NCI-H524 treated with DMSO at 0.1 percent for 48 hours (cell line): ENCODE measurements at regions not wholly inside any gene's neighbourhood (a gene's known extent, or its start where the extent isn't known, plus 50 kb on each side); places are given as distances from the start of the nearest gene placed in this dataset.

Experiments
- DNase-seq: peaks from one replicate; lab custom pipeline; 2025; lab: John Stamatoyannopoulos, UW

DNA sequence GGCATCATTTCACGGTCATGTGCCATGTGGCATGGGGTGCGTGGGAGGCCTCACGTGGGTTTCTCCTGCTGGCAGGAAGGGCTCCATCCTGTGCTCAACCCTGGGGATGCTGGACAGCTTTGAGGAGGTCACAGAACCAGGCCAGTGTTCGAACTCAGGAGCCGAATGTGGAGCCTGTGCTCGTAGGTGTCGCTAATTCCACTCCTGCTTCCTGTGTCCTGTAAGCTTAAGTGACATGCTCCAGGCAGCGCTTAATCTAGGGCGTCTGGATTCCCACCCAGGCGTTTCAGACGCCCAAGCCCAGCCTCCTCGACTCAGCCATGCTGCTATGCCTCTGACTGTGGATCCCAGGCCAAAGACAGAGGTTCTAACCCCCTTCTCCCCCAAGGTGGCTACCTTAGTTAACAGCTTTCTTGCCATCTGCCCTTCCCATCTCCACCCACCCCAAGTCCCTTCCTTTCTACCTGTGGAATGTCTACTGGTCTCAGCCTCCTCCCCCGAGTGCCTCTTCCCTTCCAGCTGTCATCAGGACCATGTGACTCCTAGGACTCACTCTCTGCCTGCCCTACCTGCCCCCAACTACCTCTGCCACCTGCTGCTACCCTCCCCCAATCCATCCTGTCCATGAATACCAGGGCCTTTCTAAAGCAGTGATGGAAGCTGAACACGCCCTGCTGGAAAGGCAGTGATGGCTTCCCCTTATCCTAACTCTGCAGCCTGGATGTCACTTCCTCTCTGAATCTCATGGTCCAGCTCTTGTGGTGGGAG is 255.1 kb downstream of the CDH26 start:
- no peak for DNase-seq

DNA sequence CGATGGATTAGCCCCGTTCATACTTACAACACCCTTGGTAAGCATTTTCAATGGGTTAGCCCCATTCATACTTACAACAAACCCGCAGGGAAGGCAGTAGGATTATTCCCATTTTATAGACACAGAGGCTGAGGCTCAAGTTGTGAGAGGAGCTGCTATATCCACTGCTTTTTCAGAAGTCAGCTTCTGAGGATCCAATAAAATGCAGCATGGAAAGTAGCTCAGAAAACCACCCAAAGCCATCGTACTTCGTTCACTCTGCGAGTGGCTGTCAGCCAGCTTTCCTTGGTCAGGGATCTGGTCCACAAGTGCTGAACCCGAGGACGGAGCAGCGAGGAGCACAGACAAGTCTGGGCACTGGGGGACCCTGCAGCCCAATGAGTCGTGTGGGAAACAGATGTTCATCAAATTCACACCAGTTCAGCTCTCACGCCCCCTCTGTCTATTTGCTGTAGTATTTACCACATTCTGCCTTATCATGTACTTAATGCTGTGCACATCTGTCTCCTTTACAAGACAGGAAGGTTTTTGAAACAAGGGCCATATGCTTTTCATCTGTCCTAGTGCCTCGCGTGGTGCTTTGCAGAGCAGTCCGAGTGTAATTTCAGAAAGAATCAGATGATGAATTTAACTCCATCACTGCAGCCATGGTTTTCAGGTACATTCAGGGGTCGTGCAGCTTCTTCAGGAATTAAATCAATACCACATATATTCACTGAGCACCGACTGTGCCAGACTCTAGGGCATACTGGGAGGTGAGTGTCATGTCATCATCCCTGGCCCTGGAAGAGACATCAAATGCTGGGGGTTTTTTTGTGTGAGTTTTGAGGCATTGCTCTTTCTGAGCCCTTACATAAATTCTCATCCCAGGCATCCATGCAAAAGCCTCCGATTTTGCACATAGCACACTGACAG is 256.9 kb downstream of the CDH26 start:
- DNase-seq, result peak; percentile 79

DNA sequence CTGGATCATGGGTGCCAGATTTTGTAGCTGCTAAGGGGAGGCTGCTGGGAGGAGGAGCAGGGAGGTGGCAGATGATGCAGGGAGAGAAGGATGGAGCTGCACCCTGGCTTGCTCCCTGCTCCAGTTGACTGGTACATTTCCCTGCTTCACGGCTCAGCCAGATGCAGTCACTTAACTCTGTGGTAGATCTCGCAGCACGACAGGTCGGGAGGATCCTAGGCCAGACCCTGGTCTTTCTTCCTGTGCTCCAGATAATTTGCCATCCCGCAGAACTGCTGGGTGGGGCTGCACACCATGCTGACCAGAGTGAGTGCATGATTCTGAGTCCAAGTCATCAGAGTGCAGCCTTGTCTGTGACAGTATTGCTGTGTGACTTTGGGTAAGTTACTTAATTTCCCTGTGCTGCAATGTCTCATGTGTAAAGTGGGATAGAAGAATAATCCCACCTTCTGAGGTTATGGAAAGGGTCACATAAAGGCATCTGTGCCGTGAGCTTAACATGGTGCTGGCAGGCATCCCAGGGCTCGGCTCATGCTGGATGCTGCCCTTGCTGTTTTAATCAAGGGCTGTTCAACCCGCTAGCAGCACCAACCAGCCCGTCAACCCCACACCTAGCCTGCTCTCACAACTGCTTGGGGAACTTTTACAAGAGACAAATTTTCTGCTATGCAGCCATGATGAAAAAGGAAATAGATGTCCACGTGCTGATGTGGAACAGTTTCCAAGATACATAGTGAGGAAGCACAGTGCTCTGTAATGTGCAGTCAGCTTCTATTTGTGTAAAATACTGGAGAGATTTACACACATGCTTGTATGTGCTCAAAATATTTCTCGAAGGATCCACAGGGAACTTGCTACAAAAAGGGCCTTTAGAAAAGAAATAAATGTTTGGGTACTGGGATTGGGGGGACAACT is 257.9 kb downstream of the CDH26 start:
- peak; percentile 26 for DNase-seq

DNA sequence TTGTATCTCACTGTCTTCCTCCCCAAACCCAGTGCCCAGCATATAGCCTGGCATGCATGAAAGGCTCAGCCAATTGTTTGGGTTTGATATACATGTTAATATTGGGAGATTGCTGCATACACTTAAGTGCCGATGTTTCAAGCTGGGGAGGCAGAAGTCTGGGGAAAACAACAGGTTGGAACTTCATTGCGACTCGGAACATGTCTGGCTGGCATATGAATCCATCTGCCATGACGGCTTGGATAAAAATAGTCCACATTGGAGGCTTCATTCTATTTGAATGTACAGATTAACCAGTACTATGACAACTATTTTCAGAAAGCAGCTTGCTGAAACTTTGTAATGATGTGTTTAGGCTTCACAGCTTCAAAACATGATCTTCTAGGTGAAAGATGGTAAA is 261.0 kb downstream of the CDH26 start:
- DNase-seq, result no peak

DNA sequence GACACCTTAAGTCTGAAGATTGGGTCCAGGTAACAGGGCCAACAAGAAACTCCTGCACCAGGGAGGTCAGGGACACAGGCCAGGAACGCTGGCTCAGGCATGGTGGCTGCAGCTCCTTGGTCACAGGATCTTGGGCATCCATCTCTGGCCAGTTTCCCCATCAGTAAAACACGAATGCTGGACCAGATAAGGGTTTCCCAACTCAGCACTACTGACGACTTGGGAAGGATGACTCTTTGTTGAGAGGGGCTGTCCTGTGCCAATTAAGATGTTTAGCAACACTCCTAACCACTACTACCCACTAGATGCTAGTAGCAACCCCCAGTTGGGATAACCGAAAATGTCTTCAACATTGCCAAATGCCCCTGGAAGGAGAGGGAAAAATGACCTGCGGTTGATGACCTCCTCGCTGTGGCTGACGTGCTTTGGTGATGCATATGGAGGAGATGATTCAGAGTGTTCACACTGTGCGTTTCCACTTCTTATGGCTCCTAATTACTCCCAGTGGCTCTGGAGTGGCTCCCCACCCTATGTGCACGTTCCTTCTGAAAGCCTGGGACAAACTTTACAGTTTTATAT is 261.9 kb downstream of the CDH26 start:
- no peak for DNase-seq

DNA sequence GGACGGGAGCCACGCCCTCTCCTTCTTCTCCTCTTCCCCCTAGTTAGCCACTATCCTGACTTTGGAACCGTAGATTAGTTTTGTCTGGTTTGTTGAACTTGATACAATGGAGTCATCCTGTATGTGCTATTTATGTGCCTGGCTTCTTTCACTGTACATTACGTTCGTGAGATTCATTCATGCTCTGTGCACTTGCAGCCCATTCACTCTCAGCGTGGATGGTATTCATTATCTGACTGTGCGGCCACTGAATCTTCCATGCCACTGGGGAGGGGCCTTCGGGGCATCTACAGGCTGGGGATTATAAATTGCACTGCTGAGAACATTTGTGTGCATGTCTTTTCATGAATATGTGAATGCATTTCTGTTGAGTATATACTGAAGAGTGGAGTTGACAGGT is 262.5 kb downstream of the CDH26 start:
- DNase-seq, result no peak

DNA sequence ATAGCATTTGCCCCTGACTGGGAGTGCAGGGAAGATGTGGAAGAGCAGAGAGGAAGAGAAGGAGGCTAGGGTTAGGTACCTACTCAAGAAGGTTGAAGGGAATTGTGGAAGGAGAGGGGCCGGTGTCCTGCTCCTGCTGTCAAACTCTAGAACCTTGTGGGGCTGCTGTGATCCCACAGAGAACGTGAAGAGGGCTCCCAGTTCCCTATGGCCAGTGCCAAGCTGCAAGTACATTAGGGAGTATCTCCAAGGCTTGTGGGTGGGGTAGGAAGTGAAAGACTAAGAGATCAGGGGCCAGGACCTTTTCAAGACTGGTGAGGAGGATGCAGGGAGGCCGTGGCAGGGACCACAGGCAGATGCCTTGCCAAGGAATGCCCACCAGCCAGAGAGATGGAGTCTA is 263.4 kb downstream of the CDH26 start:
- DNase-seq, result no peak

DNA sequence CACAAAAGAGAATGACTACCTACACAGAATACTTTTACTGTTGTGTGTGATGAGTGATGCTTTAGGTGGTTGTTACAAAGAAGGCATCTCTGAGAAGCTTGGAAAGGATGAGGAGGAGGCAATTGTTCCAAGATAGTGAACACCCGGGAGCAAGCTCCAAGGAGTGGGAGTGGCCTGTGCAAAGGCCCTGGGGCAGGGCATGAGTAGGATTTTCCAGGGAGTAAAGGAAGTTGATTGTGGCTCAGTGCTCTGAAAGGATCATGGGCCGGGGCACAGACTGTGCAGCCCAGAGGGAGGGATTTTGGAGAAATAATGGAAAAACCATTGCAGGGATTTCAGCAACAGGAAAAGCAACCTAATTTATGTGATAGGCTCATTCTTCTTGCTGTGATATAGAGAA is 264.3 kb downstream of the CDH26 start:
- DNase-seq, result no peak

DNA sequence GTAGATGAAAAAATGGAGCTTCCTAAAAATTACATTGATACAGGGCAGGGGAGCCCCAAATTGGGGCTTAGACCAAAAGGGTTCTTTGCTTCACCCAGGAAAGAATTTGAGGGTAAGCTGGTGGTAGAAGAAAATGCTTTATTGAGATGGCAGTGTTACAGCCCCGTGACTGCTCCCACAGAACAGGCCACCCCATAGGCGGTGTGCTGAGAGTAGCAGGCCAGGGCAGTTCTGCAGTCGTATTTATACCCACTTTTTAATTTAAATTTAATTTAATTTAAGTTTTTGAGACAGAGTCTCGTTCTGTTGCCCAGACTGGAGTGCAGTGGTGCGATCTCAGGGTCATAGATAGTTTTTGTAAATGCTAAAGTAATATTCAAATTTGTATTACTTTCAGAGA is 265.0 kb downstream of the CDH26 start:
- no peak for DNase-seq

DNA sequence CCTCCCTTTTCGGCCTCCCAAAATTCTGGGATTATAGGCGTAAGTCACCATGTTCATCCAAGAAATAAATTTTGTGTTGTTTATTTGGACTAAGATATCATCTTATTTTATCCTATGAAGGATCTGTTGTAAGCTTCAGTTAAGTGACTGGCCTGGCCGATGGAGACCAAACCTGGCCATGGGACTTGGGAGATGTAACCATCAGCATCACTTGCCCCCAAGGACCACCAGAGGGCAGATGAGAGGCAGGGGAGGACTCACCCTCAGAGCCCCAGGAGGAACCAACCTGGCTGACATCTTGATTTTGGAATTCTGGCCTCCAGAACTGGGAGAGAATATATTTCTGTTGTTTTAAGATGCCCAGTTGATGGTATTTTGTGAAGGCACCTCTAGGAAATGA is 266.7 kb downstream of the CDH26 start:
- no peak for DNase-seq

DNA sequence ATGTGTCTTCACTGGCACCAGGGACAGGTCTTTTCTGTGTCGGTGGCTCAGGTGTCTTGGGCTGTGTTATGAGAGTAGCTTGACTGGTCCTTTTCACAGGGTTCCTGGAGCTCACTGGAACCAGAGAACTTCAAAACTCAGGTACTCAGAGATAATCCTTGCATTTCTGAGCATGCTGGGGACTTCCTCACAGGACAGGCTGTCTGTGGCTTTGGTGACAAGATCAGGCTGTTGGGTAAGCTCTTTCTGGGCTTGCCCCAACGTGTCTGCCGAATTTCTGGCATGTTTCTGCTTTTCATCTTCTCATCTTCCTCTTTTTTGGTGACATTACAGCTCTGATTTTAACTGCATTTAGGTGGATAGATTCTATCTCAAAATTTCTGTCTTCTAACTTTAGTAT is 270.0 kb downstream of the CDH26 start:
- DNase-seq, result no peak

DNA sequence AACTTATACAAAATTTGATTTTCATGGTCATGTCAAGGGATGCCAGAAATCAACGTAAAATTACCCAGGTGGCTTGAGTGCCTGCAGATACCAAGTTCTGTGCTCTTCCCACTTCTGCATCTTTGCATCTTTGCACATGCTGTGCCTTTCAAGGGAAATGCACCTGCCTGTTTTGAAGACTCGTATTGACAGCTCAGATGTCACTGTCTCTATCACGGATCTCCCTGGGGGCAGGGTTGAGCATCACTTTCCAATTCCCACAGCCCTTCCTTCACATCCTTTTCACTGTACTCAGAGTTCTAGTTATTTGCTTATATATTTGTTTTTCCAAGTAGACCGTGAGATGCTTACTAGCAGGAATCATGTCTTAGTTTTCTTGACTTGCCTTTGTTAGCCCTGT is 274.2 kb downstream of the CDH26 start:
- DNase-seq, result no peak

DNA sequence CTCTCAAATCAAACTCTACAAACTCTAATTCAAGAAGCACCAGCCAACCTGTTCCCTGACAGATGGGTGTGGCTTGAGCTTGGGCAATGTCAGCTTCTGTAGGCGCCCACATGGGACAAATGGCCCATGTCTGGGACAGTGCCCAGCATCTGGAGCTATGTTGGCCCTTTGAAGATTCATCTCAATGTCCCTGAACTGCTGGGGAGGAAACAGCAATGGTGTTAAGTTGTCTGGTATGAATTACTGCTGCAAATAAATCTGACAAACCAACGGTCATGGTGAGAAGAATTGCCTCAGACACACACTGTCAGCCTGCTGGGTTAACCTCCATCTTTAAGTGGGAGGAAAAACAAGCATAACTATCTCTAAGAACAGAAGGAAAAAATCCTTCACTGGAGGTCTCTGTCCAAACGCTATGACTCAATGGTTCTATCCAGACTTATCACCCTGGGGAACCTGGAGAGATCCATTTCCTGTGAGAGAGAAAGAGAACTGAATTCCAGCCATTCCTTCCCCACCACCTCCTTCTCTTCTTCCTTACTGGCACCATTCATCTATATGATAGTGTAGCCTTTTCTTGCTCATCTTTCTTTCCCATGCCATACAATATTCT is 274.9 kb downstream of the CDH26 start:
- no peak for DNase-seq

DNA sequence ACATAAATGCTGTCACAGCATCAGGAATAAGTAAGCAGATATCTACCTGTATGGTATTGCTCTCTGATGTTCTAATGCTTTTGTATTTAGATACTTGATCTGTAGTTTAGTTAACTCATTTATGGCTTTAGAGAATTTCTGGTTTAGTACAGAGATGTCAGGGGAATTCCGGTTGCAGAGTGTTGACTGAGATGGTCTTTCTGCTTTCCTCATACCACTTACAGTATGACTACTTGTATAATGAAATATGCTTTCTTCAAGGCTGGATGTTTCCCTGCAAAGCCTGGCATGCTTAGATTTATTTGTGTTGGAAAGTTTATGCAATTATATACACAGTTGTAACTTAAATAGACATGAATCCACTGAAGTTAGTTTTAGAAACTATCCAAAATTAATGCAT is 278.4 kb downstream of the CDH26 start:
- DNase-seq, result no peak

DNA sequence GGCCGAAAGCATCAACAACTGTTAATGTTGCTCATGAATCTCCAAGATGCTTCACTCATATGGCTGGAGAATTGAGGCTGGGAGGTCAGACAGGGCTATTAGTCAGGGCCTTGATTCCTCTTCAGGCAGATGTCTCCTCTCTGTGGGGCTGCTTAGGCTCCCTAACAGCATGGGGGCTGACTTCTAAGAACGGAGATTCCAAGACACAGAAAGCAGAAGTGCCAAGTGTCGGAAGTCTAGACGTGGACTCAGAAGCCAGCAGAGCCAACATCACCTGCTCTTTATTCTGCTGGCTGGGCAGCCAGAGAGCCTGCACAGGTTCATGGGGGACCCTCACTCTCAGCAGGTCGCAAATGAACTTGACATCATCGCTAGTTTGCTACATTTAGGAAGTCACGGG is 279.8 kb downstream of the CDH26 start:
- no peak for DNase-seq

DNA sequence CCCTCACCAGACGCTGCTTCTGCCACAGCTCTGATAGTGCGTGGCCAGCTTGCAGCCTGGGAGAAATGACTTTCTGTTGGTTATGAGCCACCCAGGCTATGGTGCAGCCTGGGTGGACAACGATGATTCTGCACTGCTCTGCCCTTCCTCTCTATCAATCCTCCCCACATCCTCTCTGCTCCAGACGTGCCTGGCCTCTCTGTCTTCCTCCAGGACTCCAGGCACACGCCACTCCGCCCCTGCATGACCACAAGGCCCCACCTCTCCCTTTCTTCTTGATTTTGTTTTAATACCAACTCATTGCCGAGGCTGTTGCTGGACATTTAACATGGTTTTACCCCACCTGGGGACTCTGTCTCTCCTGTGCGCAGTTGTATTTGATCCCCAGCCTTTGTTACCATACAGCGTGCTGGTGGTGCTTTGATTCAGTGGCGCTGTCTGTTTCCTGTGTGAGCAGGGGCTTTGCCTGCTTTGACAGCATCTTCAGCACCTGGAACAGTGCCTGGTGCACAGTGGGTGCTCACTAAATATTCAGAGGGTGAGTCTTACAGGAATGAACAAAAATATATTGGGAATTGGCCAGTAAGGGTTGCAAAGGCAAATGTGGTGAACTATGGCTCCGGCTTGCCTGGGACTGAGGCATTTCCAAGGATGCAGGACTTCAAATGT is 280.9 kb downstream of the CDH26 start:
- no peak for DNase-seq

DNA sequence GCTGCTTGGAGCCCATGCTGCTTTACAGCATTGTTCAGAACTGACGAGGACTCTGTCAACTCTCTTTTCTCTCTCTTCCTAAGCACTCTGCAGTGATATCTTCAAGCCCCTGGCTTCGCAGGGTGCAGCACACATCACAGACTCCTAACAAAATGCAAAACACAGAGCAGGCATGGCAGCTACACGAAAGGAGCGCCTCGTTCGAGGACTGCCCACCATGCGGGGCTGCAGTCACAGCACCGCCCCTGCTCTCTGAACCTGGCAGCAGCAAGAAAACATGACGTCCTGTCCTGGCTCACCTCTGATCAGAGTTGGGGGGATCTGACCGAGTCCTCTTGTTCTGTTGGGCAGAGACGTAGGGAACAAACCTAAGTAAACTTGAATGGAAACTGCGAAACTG is 281.7 kb downstream of the CDH26 start:
- no peak for DNase-seq

DNA sequence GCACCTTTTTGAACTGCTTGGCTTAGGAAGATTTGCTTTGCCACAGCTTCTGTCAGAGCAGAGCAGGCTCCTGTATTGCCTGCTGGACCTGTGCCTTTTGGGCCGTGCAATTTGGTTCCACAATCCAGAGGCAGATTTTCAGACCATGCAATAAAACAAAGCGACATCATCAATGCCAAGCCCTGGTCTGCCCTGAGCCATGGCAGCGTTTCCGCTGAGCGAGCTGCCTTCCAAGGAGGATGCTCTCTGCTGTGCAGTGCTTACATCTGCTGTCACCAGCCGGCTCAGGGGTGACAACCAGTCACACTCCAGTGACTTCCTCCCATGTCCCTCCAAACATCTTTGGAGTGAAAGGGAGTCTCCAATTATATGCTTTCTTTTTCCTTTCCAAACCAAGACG is 282.2 kb downstream of the CDH26 start:
- no peak for DNase-seq

DNA sequence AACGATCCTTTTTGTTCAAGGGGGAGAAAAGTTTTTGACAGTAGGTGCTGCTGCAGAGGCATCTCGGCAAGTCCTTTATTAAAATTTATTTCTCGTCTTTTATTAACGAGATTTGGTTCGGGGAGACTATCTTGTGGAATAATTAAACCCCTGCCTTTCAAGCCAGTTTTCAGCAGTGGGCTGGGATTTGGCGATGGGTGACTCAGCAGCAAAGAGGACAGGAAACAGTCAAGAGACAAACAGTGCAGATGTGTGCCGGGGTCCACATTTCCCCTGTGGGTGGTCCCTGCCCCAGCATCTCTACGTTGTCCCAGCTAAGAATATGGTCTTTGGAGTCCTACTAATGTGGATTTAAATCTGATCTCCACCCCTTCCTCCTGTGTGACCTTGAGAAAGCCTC is 282.8 kb downstream of the CDH26 start:
- no peak for DNase-seq

DNA sequence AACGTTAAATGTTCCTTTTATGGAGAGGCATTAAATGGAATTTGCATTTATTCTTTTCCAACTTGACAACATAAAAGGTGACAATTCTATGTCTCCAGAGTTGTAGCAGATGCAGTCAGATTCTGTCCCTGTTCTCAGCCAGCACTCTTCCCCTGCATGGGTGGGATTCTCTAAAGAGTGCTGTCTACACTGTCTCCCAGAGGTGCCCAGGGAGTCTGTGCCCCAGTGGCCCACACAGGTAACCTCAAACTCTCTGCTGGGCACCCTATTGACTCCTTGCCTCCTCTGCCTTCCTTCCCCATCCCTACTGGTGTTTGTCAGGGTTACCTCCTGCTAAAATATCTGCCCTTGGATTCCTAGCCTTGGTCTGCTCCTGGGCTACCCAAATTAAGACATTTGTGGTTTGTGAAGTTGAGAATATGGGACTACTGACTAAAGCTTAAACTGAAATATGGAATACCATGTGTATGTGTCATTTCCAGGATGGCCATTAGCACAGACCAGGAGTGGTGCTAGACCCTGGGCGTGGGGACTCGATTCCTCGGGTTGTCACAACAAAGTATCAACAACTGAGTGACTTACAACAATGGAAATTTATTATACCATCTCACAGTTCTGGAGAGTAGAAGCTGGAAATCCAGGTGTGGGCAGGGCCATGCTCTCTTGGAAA is 284.7 kb downstream of the CDH26 start:
- DNase-seq, result no peak
